SIG-M5 treated with dmso at 0.1 percent for 504 hours (cell line): ENCODE measurements at regions not wholly inside any gene's neighbourhood (a gene's known extent, or its start where the extent isn't known, plus 50 kb on each side); places are given as distances from the start of the nearest gene placed in this dataset.

ENCODE experiments used
- DNase-seq: peaks from one replicate; lab custom pipeline; 2025; ENCODE audit not compliant: unreplicated experiment; lab: John Stamatoyannopoulos, UW

GRCh38 chr2:138175066-138175465 is 210.8 kb downstream of the HNMT start:
- no peak for DNase-seq

GRCh38 chr2:138176862-138177439 is 212.7 kb downstream of the HNMT start:
- no peak for DNase-seq

- DNase-seq: no peak
These were observed 213.4 kb downstream of the HNMT start for GRCh38 chr2:138177693-138178092.

DNA sequence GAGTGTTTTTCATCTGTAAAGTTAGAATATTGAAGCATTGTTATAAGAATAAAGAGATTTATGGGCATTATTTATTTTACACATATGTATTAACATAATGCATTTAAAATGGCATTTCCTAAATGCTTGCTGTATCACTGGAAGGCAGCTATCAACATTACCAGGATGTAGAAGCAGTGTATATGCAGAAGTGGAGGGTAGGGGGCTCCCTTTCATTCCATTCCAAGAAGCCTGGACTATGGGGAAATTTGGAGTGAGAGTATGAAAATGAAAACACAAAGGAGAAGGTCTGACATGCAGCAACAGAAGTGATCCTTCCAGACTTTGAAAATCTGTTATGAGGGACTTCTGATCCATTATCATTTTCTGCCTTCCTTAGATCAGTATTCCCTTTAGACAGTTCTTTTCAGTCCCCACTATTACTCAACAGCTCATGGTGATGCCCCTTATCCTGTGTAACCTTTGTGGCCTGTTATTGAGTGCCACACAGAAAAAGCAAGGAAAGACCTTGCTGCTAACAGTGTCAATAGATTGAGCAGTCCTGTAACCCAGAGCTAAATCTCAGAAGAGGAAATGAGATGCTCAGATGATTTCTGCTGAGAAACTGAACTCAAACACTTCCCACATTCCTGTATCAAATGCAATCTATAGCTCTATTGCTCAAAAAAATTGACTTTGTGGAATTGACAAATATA is 216.6 kb downstream of the HNMT start:
- no peak for DNase-seq

DNA sequence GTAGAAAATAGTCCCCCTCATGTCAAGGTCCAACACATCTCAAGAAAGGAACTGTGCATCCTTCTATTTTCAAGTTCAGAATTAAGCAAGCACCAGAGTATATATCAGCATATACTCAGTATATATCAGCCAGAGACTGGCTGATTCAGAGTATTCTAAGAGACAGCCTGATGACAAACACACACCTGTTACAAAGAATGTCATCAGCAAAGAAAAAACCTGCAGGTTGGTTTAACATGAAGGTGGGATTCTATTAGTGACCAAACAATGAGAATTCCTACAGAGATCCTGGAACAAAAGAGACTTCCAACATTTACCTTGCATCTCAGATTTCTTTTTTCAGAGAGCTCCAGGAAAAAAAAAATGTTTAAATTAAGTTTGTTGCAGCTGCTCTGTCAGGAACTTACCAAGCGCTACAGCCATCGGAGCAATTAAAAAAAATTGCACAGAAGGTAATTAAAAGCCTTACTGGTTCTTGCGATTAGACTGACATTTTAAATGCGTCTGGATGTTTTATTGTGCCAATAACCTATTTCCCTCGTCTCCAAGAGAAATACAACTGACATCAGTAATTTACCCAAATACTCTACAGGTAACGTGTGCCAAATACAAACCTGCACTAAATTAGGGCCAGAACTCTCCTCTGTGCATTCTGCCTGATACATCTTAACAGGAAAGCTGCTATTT is 218.1 kb downstream of the HNMT start:
- no peak for DNase-seq

- no peak for DNase-seq
These were observed 218.7 kb downstream of the HNMT start for GRCh38 chr2:138182937-138183312.

GRCh38 chr2:138183705-138184104 is 219.4 kb downstream of the HNMT start:
- DNase-seq: no peak

- DNase-seq: no peak
These were observed 220.2 kb downstream of the HNMT start for GRCh38 chr2:138184428-138184827.

DNA sequence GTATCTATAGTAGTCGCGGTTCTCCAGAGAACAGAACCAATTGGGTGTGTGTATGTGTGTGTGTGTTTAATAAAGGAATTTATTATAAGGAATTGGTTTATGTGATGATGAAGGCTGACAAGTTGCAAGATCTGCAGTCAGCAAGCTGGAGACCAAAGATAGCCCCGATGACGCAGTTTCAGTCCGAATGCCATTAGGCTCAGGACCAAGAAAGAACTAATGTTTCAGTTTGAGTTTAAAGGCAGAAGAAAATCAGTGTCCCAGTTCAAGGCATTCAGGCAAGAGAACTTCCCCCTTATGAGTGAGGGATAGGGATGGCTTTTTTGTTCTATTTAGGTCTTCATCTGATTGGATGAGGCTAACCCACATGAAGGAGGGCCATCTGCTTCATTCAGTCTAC is 221.6 kb downstream of the HNMT start:
- DNase-seq: no peak

- no peak for DNase-seq
These were observed 222.9 kb downstream of the HNMT start for GRCh38 chr2:138187221-138187620.

DNA sequence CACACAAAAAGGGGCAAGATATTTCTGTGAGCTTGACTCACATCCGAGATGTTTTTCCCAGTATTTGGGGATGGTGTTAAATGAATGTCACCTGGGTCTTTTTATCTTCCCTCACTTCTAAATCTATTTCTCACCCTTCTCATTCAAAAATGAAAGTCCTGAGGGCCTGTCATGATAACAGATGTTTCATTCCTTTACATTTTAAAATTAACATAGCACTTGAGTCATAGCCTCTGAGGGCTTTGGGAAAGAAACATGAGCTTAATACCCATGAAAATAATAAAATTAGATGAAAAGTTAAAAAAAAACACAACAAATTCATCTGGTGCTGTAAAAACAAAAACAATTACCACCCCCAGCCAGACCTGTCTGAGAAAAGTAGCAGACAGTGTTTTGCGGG is 226.7 kb downstream of the HNMT start:
- no peak for DNase-seq

DNA sequence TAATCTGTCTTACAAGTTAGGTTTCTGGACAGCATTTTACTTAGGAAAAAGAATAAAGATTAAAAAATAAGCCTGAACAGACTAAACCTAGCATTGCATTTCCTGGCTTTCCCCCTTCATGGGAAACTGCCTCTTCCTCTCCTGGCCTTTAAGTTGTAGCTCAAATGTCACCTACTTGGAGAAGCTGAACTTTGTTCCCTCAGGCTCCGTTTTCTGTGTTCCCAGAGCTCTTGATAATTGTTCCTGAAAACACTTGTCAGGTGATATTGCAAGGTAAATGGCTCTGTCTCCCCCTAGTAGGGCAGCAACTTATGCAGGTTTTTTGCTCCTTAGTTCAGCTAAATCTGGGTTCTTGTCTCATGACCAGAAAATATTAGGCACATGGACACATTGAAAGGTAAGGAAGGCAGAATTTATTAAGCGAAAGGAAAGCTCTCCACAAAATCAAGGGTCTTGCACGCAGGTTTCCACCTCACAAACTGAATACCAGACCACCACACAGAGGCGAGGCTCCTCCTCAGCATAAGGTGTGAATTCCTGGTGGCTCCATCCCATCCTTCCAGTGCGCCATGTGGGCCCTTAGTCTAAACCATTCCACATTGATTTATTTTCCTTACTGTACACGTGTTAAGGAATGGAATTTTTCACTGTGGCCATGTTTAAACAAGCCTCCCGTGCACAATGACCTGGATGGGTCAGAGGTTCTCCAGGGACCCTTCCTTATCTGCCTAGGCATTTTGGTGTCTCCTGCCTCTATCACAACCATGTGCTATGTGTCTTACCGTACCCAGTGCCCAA is 229.3 kb downstream of the HNMT start:
- DNase-seq: no peak

- no peak for DNase-seq
These were observed 237.0 kb downstream of the HNMT start for GRCh38 chr2:138201286-138201685.

GRCh38 chr2:138202762-138203161 is 238.5 kb downstream of the HNMT start:
- DNase-seq: no peak

GRCh38 chr2:138205281-138205680 is 241.0 kb downstream of the HNMT start:
- DNase-seq: no peak

DNA sequence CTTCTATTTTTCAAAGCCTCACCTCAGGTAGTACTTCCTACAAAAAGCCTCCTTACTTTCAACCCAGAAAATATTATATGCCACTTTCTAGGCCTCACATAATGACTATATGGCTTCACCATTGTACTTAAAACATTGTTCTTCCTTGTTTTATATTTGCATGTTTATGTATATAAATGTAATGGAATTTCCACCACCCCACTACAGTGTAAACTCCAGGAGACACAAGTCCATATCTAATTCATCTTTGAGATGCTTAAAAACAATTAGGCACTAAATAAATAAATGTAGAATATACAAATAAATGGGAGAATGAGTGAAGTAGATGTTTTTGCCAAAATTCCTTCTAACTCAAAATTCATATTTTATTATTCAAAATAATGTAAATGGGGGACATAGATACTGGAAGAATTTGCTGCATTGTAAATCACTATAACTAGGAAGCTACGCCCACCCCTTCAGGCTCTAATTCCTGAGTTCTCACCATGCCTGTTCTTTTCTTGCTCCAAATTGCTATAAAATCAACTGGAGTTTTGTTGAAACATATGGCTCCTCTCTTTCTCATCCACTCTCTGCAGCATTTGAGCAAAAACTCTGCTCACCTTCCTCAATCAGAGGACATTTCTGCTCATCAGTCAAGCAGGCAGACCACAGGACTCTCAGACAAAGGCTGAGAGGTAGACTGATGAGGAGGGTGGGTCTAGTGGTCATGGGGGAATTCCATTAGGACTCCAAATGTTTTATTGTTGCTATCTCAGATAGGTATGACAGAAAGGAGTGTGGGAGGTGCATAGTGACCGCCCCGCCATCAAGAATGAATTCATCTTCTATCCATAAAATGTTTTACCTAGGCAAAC is 243.0 kb downstream of the HNMT start:
- DNase-seq: no peak

- no peak for DNase-seq
These were observed 244.7 kb downstream of the HNMT start for GRCh38 chr2:138209009-138209408.

- no peak for DNase-seq
These were observed 246.2 kb downstream of the HNMT start for GRCh38 chr2:138210487-138210886.

- DNase-seq: no peak
These were observed 248.2 kb downstream of the HNMT start for GRCh38 chr2:138212434-138212833.

GRCh38 chr2:138213084-138213483 is 248.8 kb downstream of the HNMT start:
- no peak for DNase-seq

GRCh38 chr2:138213624-138214023 is 249.4 kb downstream of the HNMT start:
- DNase-seq: no peak
